GM18502 (cell line): ENCODE measurements at regions not wholly inside any gene's neighbourhood (a gene's known extent, or its start where the extent isn't known, plus 50 kb on each side); places are given as distances from the start of the nearest gene placed in this dataset.

Experiments used
- ATAC-seq: cut with Tn5 transposase; IDR thresholded peaks from one replicate; pipeline ENCODE4 v1.9.1; 2021; ENCODE audit warnings: mild to moderate bottlenecking; ENCODE audit not compliant: unreplicated experiment, poor library complexity

DNA sequence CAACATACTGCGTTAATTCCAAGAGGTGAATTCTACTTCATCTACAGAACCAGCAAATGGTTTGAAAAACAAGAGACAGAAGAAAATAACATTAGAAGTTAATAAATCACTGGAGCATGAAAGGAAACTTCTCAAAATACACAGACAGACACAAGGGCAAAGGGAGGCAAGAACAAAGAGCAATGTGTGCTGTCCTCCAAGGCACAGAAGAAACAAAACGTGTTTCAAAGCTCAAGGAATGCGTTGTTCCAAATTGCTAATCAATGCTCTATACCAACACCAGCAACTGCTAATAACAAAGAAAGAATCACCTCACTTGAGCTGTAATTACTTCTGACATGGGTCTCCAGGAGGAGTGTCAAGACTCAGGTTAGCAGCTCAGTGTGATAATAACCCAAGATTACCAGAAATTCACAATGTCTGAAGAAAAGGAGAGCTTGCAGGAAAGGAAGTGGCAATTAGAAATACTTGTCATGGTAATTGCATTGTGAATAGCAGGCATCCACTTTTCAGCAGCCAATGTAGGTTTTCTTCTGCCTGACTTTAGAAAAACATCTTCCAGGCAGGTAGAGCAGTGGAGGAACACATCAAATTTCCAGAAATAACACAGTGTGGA, 175.4 kb downstream of the SEC16B start:
- no peak for ATAC-seq

DNA sequence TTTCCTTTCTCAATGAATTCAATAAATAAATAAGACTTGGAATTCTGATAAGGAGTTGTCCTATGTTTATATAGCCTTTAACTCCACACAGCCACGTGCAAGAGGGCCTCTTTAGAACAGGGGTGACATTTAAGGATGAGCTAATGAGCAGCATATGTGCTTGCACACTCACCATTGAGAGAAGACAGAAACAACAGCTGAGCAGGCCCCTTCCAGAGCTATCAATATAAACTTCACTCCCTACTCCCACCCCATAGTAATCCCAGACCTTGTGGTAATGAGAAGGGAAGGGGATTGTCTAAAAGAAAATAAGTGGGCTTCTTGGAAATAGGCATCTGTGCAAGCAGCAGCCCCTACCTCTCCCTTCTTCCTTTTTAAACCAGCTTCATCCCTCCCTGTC, 176.0 kb downstream of the SEC16B start:
- ATAC-seq = no peak

DNA sequence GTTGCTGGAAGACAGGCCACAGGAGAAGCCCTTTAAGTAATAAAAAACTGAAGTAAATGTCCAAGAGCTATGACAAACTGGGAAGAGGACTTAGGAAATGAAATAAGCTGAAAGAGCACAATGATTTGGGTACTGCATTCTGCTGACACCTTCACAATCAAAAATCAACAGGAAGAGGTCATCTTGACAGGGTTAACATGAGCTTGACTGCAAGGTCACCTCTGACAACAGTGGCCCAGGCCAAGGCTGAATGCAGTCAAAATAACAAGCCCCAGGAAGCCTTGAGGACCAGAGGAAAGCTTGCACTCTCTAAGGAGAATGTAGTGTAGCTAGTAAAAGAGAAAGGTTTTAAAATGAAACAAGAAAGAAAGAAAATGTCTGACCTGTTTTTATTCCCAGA, 179.3 kb downstream of the SEC16B start:
- ATAC-seq = no peak

DNA sequence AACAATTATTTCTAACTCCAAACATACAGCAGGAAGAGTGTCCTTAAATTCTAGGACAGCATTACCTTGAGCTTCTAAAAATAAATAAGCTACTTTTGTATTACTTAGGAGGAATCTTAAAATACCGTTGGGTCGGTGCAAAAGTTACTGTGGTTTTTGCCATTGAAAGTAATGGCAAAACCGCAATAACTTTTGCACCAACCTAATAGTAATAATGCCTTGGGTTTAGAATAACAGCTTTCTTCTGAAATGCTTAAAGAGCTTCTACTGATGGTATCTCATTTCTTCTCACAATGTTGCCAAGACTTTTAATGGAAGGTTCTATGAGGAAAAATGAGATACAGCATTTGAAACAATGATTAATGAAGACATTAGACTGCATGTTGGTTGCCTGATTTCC, 179.9 kb downstream of the SEC16B start:
- no peak for ATAC-seq

DNA sequence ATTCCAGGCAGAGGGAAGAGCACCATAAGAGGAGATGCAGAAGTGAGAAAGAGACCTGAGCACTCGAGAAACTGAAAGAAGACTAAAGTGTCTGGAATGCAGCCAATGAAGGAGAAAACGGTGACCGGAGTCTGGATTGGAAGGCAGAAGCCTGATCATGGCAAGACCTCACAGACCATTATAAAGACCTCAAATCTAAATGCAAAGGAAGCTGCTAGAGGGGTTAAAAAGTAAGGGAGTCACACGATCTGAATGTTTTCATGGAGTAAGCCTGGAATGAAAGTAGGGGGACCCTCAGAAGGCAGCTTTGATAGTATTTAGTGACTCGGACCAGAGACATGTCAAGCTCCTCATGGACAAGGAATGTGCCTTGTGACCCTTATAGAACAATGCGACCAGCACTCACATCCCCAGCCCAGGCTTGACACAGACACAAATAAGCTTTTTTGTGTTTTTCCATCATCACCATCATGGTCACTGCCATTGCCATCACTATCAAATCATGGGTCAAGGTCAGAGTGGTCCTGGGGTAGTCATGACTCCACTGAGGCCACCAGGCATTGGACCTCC, 183.6 kb downstream of the SEC16B start:
- no peak for ATAC-seq

DNA sequence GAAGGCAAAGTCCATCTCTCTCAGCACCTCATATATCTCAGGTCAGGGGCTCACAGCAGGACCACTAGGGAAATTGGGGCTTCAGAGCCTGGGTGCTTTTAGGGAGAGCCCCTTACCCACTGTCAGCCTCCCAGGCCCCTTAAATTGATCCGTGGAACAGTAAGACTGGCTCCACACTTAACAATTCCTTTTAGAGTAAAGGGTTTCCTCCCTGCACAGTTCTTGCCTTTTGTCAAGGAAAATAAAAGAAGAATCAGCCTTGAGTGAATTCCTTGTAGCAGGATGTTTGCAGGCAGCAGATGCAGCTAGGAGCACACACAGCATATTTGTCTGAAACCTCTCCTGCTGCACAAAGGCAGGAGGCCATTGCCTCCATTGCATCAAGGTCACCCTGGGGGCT, 184.9 kb downstream of the SEC16B start:
- no peak for ATAC-seq

DNA sequence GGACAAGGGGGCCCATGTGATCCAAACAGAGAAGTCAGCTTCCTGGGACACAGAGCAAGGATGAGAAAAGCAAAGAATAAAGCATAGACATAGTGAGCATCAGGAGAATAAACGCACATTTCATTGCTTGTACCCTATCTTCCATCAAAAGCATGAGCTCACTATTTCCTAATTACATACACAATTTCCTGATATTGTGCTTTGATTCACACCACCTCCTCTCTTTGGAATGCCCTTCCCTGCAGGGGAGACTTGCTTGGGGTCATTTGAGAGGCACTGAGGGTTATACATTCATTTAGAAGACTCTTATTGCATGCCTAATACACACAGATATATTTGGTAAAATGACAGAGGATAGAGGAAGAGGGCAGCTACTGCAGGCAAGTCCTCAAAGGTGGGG, 185.4 kb downstream of the SEC16B start:
- no peak for ATAC-seq

DNA sequence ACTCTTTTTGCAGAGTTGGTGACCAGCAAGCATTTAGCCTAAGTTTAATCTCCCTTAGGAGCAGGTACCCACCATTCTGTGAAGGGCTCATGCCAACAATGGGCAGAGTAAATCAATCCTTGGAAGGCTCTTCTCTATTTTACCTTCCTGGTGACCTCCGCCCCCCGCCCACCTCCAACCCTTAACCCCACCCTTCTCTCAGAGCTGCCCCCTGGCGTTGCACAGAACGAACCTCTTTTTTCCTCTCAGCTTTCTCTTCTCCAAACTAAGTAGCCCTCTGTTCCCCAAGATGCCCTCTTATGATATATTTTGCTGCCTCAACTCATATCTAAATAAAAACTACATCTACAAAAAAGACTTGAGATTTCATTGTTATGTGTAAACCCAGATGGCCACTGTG, 186.8 kb downstream of the SEC16B start:
- no peak for ATAC-seq

DNA sequence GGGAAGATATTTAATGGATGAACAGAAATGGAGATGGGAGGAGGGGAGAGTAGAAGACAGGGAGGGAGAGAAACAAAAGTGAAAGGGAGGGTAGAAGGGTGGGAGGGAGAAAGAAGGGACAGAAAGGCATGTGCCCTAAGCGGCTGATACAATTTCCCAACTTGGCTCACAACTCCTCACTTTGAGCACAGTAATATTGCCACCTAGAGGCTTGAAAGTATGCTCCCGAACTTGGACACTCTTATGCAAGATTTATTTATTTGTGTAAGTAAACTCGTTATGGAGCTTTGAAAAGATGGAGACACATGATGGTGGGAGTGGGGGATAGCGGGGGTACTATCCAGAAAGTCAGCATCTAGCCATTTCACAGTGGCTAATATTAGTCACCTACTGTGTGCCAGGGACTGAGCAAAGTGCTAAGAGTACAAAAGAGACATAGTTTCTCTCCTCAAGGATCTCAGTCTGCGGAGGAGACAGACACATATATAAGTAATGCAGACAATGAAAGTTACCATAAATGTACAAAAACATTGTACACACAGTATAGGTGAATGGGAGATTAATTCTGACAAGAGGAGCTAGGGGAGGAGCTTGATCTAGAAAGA, 189.7 kb downstream of the SEC16B start:
- ATAC-seq = peak; percentile 68

DNA sequence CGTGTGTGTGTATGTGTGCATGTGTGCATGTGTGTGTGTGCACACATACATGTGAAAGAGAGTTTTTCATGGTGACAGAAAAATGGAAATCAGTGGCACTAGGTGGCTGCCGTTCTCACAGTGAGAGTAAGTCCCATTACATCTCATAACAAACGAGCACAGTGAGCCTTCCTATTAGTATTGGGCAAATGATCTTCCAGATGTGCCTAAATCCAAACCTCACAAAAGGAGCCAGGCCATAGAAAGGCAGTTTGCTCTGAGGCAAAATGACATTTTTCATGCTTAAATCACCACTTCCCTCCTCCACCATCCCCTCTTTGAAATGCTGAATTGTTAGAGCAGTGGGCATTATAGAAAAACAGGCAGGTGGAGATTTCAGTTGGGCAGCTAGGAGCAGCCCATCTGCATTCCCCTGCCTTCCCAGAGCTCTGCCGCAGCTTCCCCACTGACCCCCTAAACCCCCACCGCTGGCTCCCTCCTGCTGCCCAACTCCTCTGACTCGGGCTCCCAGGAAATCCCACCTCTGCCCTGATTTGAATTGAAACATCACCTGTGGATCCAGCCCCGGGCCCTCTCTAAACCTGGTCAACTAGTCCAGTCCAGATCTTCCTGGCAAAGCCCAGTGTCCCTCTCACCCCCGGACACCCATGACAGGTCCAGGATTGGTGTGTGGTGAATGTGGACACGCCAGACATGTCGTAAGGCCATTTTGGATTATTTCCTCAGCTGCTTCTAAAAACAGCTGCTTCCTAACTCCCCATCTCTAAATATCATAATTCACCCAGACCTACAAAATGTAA, 190.5 kb downstream of the SEC16B start:
- ATAC-seq = no peak

DNA sequence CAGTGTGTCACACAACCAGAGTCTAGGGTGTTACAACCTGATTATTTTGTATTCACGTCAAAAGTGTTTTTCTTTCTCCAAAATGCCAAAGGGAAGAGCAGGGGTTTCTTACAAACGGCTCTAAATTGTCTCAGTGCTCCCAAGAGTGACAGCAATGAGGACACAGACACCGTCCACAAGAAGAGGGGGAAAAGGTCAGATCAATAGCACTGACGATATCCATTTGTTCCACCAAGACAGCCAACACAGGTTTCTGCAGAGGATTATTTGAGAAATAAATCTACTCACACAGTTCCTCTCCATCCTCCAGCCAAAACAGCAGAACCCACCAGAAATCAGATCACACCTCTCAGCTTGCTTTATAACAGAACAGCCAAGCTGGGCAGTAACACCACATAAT, 193.9 kb downstream of the SEC16B start:
- no peak for ATAC-seq

DNA sequence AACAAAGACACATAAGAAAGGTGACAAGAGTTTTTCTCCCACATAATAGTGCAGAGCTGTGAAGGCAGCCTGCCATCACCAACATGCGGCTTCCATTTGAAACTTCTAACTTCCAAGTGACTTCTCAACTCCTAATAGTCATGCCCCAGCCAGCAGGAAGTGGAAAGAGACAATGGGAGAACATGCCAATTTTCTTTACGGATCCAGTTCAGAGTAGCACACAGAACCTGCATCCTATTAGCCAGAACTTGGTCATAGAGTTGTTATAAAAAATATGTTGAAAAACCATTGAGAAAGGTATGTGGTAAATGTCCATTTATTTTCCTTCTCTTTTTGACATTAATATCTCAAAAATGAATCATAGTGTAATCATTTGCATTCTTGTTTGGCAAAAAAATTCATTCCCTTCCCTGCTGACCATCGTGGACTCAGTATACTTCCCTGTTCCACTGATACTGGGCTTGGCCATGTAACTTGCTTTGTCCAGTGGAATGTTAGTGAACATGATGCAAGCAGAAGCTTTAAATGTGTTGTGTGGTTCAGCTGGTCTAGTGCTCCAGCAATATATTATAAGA, 197.4 kb downstream of the SEC16B start:
- no peak for ATAC-seq

DNA sequence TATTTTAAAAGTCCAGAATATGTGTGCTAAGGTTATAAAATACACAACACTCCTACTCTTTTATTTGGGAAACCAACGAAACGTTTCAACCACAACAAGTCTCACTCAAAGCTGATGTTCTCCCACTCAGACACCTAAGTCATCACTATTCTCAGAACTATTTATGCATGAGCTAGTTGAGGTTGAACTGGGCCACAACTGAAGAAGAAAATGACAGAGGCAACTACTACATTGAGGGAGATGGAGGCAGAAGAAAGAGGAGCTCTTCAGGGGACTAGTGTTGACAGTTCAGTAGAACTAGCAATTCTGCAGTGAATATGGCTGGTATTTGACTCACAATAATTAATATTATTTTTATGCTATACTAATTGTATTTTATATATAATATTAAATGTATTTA, 198.2 kb downstream of the SEC16B start:
- no peak for ATAC-seq

DNA sequence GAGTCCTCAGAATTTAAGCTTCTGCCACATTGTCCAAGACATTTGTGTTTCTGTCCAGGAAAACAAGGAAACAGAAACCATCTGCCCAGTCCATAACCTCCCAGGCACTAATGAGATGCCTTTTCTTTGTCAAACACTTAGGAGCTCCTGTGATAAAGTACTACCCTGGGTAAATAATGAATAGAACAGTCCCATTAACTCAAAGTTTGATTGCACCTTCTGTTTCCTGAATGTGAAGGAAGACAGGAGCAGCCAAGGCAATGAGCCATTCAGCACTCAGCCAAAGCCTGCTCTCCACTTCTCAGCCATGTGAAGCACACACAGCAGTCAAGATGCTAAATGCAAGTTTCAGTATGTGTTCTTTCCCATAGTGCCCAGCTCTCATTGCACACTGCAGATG, 199.8 kb downstream of the SEC16B start:
- no peak for ATAC-seq

DNA sequence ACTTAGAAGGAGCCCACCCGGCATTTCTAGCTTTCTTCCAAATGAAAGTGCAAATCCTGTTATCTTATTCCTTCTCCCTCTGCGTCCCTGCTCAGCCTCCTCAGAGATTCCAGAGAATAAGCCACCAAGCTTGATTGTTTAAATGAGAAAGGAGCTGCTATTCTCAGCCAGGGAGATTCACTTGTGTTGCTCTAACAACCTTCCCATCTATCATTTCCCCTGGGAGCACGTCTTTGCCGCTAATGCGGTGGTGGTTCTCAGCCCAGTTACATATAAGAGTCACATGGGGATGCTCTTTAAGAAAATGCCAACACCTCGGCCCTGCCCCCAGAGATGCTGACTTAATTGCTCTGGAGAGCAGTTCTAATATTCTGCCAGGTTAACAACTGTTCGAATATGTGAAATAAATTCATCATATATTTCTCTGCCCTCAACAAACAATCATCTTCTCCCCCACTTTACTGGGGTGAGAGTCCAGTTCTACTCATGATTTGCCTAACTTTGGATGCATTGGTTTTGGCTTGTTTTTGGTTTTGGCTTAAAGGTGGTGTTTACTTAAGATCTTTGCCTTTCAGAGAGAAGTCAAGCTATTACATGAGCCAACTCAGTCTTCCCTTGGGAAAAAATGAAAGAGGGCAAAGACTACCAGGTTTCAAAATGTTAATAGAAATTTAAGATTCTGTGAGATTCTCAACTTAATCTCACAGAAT, 213.9 kb downstream of the SEC16B start:
- no peak for ATAC-seq

DNA sequence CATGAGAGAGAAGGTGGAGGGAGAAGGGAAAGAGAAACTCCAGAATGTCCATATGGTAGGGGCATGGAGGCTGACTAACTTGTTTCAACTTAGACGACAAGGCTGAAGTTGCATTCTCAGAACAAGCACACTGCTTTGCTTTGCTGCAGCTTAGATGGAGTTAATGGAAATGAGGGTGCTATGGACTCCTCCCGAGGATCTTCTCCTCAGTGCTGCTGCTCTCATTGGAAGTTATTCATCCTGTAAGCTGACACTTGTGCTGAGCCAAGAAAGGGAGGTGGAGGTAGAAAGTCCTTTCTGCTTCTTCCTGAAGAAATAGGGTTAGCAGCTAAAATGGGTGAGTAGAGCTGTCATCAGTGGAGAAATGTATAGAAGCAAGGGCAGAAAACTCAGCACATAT, 215.3 kb downstream of the SEC16B start:
- ATAC-seq = no peak

DNA sequence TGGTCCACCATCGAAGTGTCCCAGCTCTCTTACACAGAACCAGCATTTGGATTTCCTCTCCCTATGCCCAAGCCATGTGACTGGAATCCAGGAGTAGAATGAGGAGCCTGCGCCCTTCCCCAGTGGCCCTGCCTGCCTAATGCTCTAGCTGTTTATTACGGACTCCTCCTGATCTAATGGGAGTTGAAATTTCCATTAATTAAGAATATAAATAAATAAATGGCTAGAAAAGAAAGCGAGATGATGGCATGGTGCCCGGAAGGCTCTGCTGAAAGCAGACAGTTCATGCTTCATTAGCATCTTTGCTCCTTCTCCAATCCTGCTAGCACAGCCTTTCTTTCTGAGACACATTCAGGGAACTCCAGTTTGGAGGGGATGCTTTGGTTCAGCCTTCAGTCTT, 216.2 kb downstream of the SEC16B start:
- ATAC-seq = no peak

DNA sequence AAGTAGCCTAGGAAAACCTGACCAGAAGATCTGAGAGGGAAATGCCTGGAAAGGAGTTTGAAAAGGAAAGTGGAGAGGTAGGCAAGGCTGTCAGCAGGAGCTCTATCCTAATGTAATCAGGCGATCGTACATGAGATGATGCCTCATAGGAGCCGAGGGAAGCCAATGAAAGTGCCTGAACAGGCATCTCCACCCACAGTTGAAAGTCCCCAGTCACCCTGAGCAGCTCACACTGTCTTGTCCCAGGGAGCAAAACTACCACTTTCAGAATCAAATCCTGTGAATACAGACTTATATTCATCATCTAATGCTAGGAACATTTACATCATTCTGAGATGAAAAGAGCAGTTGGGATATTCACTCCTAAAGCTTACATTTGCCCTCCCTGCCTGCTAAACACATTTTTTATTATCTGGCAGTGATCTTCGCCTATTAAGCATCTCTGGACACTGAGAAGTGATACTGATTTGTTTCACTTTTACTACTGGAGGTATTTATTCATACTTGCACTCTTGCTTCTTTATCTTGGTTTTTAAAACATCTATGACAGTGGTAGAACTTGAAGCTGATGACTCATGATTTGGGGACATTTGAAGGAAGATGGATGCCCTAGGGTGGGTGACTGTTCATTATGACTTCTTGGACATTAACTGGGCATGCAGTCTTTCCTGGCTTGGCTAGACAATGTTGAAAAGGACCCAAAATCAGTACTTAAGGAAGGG, 221.6 kb downstream of the SEC16B start:
- ATAC-seq = peak; percentile 47

DNA sequence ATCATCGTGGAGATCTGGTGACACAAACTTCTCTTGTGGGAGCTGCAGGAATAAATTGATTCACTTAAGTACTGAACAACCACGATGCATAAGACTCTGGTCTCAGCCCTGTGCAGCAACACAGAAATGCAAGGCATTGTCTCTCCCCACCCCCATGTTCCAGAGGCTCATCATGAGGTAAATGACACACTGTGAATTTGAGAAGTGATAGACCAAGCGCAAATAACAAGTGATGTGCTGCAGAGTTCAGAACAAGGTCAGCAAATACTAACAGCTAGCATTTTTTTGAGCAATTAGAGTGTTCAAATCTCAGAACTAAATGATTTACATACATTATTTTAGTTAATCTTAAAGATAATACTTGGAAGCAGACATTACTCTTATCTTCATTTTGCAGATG, 223.7 kb downstream of the SEC16B start:
- no peak for ATAC-seq

DNA sequence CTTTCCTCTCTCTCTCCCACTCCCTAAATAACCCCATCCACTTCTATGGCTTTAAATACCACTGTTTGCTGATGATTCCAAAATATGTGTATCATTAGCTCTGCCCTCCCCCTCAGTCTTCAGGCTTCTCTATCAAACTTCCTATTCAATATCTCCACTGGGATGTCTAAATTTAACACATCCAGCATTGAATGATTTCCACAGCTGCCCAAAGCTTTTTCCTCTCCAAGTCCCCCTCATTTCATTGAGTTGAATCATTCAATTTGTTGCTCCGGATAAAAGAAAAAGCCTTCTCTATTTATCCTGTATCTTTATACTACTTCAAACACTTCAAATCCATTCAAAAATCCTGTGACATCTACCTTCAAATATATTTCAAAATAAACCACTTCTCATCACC, 225.0 kb downstream of the SEC16B start:
- no peak for ATAC-seq
